SK-N-MC (cell line): ENCODE measurements at regions not wholly inside any gene's neighbourhood (a gene's known extent, or its start where the extent isn't known, plus 50 kb on each side); places are given as distances from the start of the nearest gene placed in this dataset.

Experiments
- EZH2 ChIP-seq: fragments of 200-600 bp; sonication (generic); IDR thresholded peaks from one replicate; pipeline ENCODE4 v1.6.1; 2017; ENCODE audit warnings: antibody characterized with exemption
- FOXP2 ChIP-seq: optimal IDR thresholded peaks from 2 replicates; pipeline ENCODE3; 2011; ENCODE audit warnings: mild to moderate bottlenecking, moderate library complexity; ENCODE audit not compliant: insufficient read depth; ENCODE audit errors: extremely low read length, control extremely low read depth
- POLR2AphosphoS5 ChIP-seq: IDR thresholded peaks from 2 replicates; pipeline ENCODE4 v1.6.1; 2012; ENCODE audit warnings: mild to moderate bottlenecking, low read depth, low read length, borderline replicate concordance

DNA sequence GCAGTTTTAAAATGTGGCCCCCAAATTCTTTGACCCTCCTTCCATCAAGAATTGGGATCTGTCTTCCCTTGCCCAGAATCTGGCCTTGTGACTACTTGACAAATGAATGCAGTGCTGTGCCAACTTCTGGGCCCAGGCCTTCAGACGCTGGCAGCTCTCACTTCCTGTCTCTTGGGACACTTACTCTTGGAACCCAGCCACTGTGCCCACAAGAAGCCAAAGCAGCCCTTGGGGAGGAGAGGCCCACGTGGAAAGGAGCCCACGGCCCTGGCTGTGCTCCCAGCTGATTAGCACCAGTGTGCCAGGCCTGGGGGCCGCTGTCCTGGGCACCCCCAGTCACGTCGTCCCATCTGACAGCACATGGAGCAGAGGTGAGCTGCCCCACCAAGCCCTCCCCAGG lies 56.6 kb downstream of the RPL37A start:
- TF ChIP-seq EZH2 (no peak), POLR2AphosphoS5 (no peak), FOXP2 (no peak)
